T-helper 1 cell treated with Interleukin-12 subunit alpha and Interleukin-12 subunit beta and Interleukin-4 antibody, amounts not matched to agents 30 ng/mL and 1 ng/mL, for 36 hours (primary cell): ENCODE measurements at regions not wholly inside any gene's neighbourhood (a gene's known extent, or its start where the extent isn't known, plus 50 kb on each side); places are given as distances from the start of the nearest gene placed in this dataset.
"Not testable (repeated sequence)": the region's sequence is repeated elsewhere in the genome, so short reads cannot be mapped to it uniquely, and the experiment has no call there.

ENCODE experiments used
- intact Hi-C: fragments of 100-400 bp; cut with micrococcal nuclease; formaldehyde crosslinking; loops from one replicate; pipeline ENCODE4 v1.15.1; 2024

- intact Hi-C loops, result no loop called here
These were observed 190.0 kb upstream of the SMIM30 start for GRCh38 chr7:113308399-113308798.

- intact Hi-C loops, result no loop called here
These were observed 188.8 kb upstream of the SMIM30 start for GRCh38 chr7:113307147-113307546.

GRCh38 chr7:113306302-113306701 lies 187.9 kb upstream of the SMIM30 start:
- intact Hi-C loops, result no loop called here

GRCh38 chr7:113304104-113304503 lies 185.8 kb upstream of the SMIM30 start:
- intact Hi-C loops, result no loop called here

- intact Hi-C loops, result not testable (repeated sequence)
These were observed 185.0 kb upstream of the SMIM30 start for GRCh38 chr7:113303388-113303787.

GRCh38 chr7:113301983-113302382 lies 183.6 kb upstream of the SMIM30 start:
- intact Hi-C loops, result no loop called here

- intact Hi-C loops, result no loop called here
These were observed 182.8 kb upstream of the SMIM30 start for GRCh38 chr7:113301141-113301540.

GRCh38 chr7:113299748-113300147 lies 181.4 kb upstream of the SMIM30 start:
- intact Hi-C loops, result no loop called here

GRCh38 chr7:113298501-113298900 lies 180.1 kb upstream of the SMIM30 start:
- intact Hi-C loops, result no loop called here

GRCh38 chr7:113294750-113295149 lies 176.4 kb upstream of the SMIM30 start:
- intact Hi-C loops, result no loop called here

GRCh38 chr7:113292105-113292504 lies 173.8 kb upstream of the SMIM30 start:
- intact Hi-C loops, result no loop called here

GRCh38 chr7:113291058-113291457 lies 172.7 kb upstream of the SMIM30 start:
- intact Hi-C loops, result no loop called here

- intact Hi-C loops, result loop anchor here (1.0 kb wide), 1 partner anchor 739 kb away; no protein-coding TSS in a partner anchor
These were observed 170.9 kb upstream of the SMIM30 start for GRCh38 chr7:113289140-113289740.

GRCh38 chr7:113285411-113285810 lies 167.1 kb upstream of the SMIM30 start:
- intact Hi-C loops, result no loop called here

GRCh38 chr7:113283861-113284260 lies 165.5 kb upstream of the SMIM30 start:
- intact Hi-C loops, result no loop called here

- intact Hi-C loops, result no loop called here
These were observed 164.5 kb upstream of the SMIM30 start for GRCh38 chr7:113282875-113283274.

GRCh38 chr7:113281223-113281622 lies 162.9 kb upstream of the SMIM30 start:
- intact Hi-C loops, result no loop called here

- intact Hi-C loops, result no loop called here
These were observed 160.9 kb upstream of the SMIM30 start for GRCh38 chr7:113279256-113279655.

GRCh38 chr7:113270790-113271189 lies 152.4 kb upstream of the SMIM30 start:
- intact Hi-C loops, result no loop called here

- intact Hi-C loops, result not testable (repeated sequence)
These were observed 151.2 kb upstream of the SMIM30 start for GRCh38 chr7:113269592-113269991.

GRCh38 chr7:113268757-113269156 lies 150.4 kb upstream of the SMIM30 start:
- intact Hi-C loops, result no loop called here

- intact Hi-C loops, result no loop called here
These were observed 149.5 kb upstream of the SMIM30 start for GRCh38 chr7:113267885-113268284.

- intact Hi-C loops, result no loop called here
These were observed 148.9 kb upstream of the SMIM30 start for GRCh38 chr7:113267271-113267670.

- intact Hi-C loops, result no loop called here
These were observed 145.4 kb upstream of the SMIM30 start for GRCh38 chr7:113263749-113264148.
